ENCODE measurements at regions not wholly inside any gene's neighbourhood (a gene's known extent, or its start where the extent isn't known, plus 50 kb on each side); places are given as distances from the start of the nearest gene placed in this dataset.
A peak's percentile ranks its signal among the peaks of the same experiment; 100 is the strongest.

DNA sequence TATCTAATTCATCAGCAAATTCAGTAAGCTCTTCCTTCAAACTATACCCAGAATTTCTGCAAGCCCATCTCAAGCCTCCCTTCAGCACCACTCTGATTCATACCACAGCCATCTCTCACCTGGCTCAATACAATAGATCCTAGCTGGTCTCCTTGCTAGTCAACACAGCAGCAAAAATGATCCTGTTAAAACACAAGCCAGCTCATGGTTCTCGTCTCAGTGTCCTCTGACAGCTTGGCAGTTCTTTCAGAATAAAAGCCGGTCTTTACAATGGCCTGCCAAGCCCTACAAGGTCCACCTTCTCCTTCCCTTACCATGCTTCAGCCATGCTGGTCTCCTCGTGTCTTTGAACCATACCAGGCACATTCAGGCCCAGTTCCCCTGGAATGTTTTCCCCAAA is 296.9 kb upstream of the RND3 start:
- Histone ChIP-seq H3K79me2 (ENCODE audit: insufficient read depth, low read length) (no peaks in the 10 kb centered on the region), H3K4me1 (ENCODE audit: insufficient read depth, low read length) (no peaks in the 10 kb centered on the region), H3K27me3 (ENCODE audit: insufficient read depth, low read length) (no peaks in the 10 kb centered on the region), H3K36me3 (ENCODE audit: insufficient read depth, low read length) (no peaks in the 10 kb centered on the region), H2AFZ (ENCODE audit: low read length) (peak overlapping the region; percentile 30), H3K27ac (ENCODE audit: low read depth, low read length) (no peak overlapping the region), H4K20me1 (ENCODE audit: insufficient read depth, low read length) (no peaks in the 10 kb centered on the region), H3K4me3 (ENCODE audit: insufficient read depth, low read length) (no peak overlapping the region), H3K9me3 (ENCODE audit: low read depth, low read length) (no peaks in the 10 kb centered on the region), H3K4me2 (ENCODE audit: insufficient read depth, low read length) (no peak overlapping the region)
- TF ChIP-seq, protein P1, sequence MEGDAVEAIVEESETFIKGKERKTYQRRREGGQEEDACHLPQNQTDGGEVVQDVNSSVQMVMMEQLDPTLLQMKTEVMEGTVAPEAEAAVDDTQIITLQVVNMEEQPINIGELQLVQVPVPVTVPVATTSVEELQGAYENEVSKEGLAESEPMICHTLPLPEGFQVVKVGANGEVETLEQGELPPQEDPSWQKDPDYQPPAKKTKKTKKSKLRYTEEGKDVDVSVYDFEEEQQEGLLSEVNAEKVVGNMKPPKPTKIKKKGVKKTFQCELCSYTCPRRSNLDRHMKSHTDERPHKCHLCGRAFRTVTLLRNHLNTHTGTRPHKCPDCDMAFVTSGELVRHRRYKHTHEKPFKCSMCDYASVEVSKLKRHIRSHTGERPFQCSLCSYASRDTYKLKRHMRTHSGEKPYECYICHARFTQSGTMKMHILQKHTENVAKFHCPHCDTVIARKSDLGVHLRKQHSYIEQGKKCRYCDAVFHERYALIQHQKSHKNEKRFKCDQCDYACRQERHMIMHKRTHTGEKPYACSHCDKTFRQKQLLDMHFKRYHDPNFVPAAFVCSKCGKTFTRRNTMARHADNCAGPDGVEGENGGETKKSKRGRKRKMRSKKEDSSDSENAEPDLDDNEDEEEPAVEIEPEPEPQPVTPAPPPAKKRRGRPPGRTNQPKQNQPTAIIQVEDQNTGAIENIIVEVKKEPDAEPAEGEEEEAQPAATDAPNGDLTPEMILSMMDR (IDR thresholded peaks at IDR 0.05; ENCODE audit: extremely low read depth, low read depth, low read length): no peak
- no peak for DNase-seq (ENCODE audit: insufficient read length, low spot score, missing footprints)

DNA sequence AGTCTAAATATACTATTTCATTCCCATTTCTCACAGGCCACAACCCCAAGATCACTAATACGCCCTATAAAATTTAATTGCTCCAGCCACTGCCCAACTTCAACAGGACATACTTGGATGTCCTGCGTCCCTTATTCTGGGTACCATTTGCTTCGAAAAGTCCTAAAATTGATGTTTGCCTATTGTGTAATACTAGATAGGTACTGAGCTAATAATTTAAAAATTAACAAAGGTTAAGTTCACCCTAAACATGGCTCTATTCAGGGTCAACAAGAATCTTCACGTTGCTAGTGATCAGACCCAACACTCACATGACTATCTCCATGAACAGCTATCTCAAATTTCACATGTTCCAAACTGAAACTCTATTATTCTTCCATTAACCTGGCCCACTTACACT is 296.4 kb upstream of the RND3 start:
- no peak for DNase-seq (ENCODE audit: insufficient read length, low spot score, missing footprints)
- Histone ChIP-seq H3K4me3 (ENCODE audit: insufficient read depth, low read length) (no peak overlapping the region), H3K27ac (ENCODE audit: low read depth, low read length) (no peak overlapping the region), H3K4me1 (ENCODE audit: insufficient read depth, low read length) (no peaks in the 10 kb centered on the region), H3K27me3 (ENCODE audit: insufficient read depth, low read length) (no peaks in the 10 kb centered on the region), H3K4me2 (ENCODE audit: insufficient read depth, low read length) (no peak overlapping the region), H3K9me3 (ENCODE audit: low read depth, low read length) (no peaks in the 10 kb centered on the region), H2AFZ (ENCODE audit: low read length) (no peak overlapping the region), H3K79me2 (ENCODE audit: insufficient read depth, low read length) (no peaks in the 10 kb centered on the region), H3K36me3 (ENCODE audit: insufficient read depth, low read length) (no peaks in the 10 kb centered on the region), H4K20me1 (ENCODE audit: insufficient read depth, low read length) (no peaks in the 10 kb centered on the region)
- TF ChIP-seq, protein P1 (IDR thresholded peaks at IDR 0.05; ENCODE audit: extremely low read depth, low read depth, low read length): no peak

DNA sequence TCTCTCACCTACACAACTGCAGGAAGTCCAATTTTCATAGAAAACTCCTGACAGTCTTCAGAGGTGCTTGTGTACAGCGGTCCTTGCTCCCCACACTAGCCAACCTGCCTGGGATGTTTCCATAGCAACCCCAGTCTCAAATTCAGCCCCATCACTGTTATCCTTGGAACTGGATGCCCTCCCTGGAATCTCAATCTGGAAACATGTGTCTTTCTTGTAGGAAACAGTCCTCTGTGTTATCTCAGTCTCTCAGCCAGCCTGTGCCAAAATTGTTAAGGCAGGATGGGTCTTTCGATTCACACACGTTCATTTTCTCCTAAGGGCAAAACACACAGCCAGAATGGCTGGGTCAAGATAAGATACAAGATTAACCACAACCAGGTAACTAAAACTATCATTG is 295.5 kb upstream of the RND3 start:
- no peaks in the 10 kb centered on the region for H3K9me3 ChIP-seq (ENCODE audit: low read depth, low read length)
- H3K36me3 ChIP-seq (ENCODE audit: insufficient read depth, low read length): no peaks in the 10 kb centered on the region
- no peak overlapping the region for H3K4me2 ChIP-seq (ENCODE audit: insufficient read depth, low read length)
- no peaks in the 10 kb centered on the region for H3K4me1 ChIP-seq (ENCODE audit: insufficient read depth, low read length)
- no peaks in the 10 kb centered on the region for H3K27me3 ChIP-seq (ENCODE audit: insufficient read depth, low read length)
- H2AFZ ChIP-seq (ENCODE audit: low read length): no peak overlapping the region
- no peaks in the 10 kb centered on the region for H3K79me2 ChIP-seq (ENCODE audit: insufficient read depth, low read length)
- no peak overlapping the region for H3K27ac ChIP-seq (ENCODE audit: low read depth, low read length)
- no peak for DNase-seq (ENCODE audit: insufficient read length, low spot score, missing footprints)
- H3K4me3 ChIP-seq (ENCODE audit: insufficient read depth, low read length): no peak overlapping the region
- H4K20me1 ChIP-seq (ENCODE audit: insufficient read depth, low read length): no peaks in the 10 kb centered on the region
- TF ChIP-seq, protein P1 (IDR thresholded peaks at IDR 0.05; ENCODE audit: extremely low read depth, low read depth, low read length): no peak

DNA sequence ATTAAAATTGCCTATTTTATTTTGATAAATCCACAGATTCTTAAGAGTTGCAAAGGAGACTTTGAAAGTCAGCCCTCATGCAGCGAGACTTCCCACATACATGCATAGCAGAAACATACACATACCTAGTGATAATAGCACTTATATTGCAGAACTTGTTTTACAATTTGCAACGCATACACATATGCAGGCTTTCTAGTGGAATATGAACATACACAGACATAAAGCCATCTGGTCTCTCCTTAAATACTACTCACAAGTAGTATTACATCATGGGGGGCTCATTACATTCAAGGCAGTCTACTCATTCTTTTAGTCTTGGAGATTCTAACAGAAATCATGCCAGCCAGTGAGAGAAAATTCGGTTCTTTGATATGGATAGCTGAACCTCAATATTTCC is 295.1 kb upstream of the RND3 start:
- no peaks in the 10 kb centered on the region for H3K79me2 ChIP-seq (ENCODE audit: insufficient read depth, low read length)
- H3K36me3 ChIP-seq (ENCODE audit: insufficient read depth, low read length): no peaks in the 10 kb centered on the region
- no peak overlapping the region for H3K4me3 ChIP-seq (ENCODE audit: insufficient read depth, low read length)
- no peak overlapping the region for H2AFZ ChIP-seq (ENCODE audit: low read length)
- no peaks in the 10 kb centered on the region for H3K4me1 ChIP-seq (ENCODE audit: insufficient read depth, low read length)
- H3K4me2 ChIP-seq (ENCODE audit: insufficient read depth, low read length): no peak overlapping the region
- TF ChIP-seq, protein P1 (IDR thresholded peaks at IDR 0.05; ENCODE audit: extremely low read depth, low read depth, low read length): no peak
- DNase-seq (ENCODE audit: insufficient read length, low spot score, missing footprints): no peak
- H3K27me3 ChIP-seq (ENCODE audit: insufficient read depth, low read length): no peaks in the 10 kb centered on the region
- no peaks in the 10 kb centered on the region for H4K20me1 ChIP-seq (ENCODE audit: insufficient read depth, low read length)
- no peak overlapping the region for H3K27ac ChIP-seq (ENCODE audit: low read depth, low read length)
- H3K9me3 ChIP-seq (ENCODE audit: low read depth, low read length): no peaks in the 10 kb centered on the region

Measured in osteoblast (primary cell).